PC-9 (cell line): ENCODE measurements at regions not wholly inside any gene's neighbourhood (a gene's known extent, or its start where the extent isn't known, plus 50 kb on each side); places are given as distances from the start of the nearest gene placed in this dataset.

Experiments
- EZH2 ChIP-seq: fragments of 200-600 bp; sonication (generic); IDR thresholded peaks from 2 replicates; pipeline ENCODE4 v1.8.0; 2017; ENCODE audit warnings: antibody characterized with exemption, low read depth
- TF ChIP-seq, protein P1 (sequence below): fragments of 200-600 bp; sonication (generic); conservative IDR thresholded peaks from 2 replicates; pipeline ENCODE4 v1.6.1; 2017; ENCODE audit warnings: mixed run types, antibody characterized with exemption, mild to moderate bottlenecking, moderate library complexity

DNA sequence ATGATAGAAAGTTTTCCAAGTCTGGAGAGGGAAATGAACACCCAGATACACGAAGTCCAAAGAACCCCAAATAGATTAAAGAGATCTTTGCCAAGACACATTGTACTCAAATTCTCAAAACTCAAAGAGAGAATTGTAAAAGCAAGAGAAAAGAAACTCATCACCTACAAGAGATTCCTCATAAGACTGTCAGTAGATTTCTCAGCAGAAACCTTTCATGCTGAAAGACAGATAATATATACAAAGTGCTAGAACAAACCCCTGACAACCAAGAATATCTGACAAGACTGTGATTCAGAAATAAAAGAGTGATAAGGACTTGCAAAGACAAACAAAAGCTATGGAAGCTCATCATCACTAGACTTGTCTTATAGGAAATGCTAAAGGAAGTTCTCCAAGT lies 326.7 kb upstream of the ZNF608 start:
- TF ChIP-seq, protein P1, sequence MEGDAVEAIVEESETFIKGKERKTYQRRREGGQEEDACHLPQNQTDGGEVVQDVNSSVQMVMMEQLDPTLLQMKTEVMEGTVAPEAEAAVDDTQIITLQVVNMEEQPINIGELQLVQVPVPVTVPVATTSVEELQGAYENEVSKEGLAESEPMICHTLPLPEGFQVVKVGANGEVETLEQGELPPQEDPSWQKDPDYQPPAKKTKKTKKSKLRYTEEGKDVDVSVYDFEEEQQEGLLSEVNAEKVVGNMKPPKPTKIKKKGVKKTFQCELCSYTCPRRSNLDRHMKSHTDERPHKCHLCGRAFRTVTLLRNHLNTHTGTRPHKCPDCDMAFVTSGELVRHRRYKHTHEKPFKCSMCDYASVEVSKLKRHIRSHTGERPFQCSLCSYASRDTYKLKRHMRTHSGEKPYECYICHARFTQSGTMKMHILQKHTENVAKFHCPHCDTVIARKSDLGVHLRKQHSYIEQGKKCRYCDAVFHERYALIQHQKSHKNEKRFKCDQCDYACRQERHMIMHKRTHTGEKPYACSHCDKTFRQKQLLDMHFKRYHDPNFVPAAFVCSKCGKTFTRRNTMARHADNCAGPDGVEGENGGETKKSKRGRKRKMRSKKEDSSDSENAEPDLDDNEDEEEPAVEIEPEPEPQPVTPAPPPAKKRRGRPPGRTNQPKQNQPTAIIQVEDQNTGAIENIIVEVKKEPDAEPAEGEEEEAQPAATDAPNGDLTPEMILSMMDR: no peak
- TF ChIP-seq EZH2: no peak
